DMS 273 treated with DMSO at 0.1 percent for 48 hours (cell line): ENCODE measurements at regions not wholly inside any gene's neighbourhood (a gene's known extent, or its start where the extent isn't known, plus 50 kb on each side); places are given as distances from the start of the nearest gene placed in this dataset.
A peak's percentile ranks its signal among the peaks of the same experiment; 100 is the strongest.
"Not testable (repeated sequence)": the region's sequence is repeated elsewhere in the genome, so short reads cannot be mapped to it uniquely, and the experiment has no call there.

ENCODE experiments used
- DNase-seq: peaks from one replicate; lab custom pipeline; 2025; lab: John Stamatoyannopoulos, UW

GRCh38 chr21:15614766-15615165 is 115.0 kb upstream of the USP25 start:
- DNase-seq = no peak

GRCh38 chr21:15616864-15617574 is 112.8 kb upstream of the USP25 start:
- no peak for DNase-seq

DNA sequence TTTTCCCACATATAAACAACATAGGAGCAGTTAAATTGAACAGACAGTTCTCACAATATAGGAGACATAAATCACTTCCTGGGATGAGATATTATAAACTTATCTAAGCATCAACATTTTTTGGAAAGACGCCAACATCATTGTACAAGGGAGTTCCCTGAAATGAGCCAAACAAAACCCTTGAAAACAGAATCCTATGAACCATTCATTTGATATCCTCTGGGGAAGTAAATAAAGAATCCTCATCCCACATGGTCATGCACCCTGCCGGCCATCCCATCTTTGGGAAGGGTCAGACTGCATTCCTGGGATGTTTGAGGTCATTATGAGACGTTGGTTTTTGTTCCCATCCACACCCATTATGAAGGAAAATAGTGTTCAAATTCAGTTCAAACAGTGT is 111.8 kb upstream of the USP25 start:
- DNase-seq = no peak

DNA sequence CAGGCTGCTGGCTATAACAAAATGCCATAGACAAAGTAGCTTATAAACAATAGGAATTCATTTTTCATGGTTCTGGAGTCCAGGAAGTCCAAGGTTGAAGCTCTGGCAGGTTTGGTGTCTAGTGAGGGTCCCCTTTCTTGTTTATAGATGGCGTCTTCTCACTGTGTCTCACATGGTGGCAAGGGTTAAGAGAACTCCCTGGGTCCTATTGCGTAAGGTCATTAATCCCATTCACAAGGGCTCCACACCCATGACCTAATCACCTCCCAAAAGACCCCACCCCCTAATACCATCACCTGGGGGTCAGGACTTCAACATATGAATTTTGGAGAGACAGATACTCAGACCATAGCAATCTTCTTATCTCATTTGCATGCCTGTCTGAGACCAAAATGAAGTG is 108.9 kb upstream of the USP25 start:
- no peak for DNase-seq

GRCh38 chr21:15624646-15625045 is 105.1 kb upstream of the USP25 start:
- DNase-seq = no peak

DNA sequence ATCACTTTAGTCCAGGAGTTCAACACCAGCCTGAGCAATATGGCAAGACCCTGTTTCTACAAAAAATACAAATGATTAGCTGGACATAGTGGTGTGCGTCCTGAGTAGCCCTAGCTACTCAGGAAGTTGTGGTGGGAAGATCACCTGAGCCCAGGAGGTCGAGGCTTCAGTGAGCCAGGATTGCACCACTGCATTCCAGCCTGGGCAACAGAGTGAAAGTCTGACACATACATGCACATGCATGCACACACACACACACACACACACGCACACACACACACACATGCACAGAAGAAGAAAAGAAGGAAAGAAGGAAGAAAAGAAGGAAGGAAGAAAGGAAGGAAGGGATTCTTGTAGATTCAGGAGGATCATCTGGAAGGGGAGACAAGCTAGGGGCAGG is 104.4 kb upstream of the USP25 start:
- DNase-seq = no peak

DNA sequence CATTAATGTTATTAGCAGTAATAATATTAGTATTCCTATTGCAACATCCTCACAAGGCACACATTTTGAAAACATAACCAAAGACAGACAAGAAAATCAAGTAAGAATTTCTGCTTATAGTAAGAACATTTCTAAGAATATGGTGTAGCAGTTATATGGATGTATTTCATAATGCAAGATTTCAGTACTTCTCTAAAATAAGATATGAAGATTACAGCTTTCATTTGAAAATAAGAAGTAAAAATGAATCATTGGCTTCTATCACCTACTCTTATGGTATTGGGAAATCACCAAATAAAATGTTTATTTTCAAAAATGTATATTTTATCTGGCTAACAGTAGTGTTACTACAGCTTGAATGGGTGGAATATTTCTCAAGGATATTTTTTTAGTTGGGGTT is 103.8 kb upstream of the USP25 start:
- no peak for DNase-seq

- no peak for DNase-seq
Observed at GRCh38 chr21:15627011-15627410, 102.8 kb upstream of the USP25 start.

DNA sequence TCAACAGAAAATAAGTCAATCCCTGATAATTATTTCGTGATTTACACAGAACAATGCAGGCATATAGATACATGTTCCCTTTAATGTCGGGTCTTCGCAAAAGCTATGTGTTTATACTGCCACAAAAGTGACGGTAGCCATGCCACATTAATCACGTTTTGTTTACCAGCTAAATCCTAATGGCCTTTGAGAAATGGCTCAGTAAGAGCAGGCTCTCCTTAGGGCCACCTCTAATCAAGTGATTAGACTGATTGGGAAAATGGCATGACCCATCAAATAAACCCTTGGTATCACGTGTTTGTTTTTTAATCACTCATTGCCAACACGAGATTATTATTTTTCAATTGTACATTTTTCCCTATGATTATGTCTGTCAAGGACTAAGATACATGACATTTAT is 102.0 kb upstream of the USP25 start:
- no peak for DNase-seq

DNA sequence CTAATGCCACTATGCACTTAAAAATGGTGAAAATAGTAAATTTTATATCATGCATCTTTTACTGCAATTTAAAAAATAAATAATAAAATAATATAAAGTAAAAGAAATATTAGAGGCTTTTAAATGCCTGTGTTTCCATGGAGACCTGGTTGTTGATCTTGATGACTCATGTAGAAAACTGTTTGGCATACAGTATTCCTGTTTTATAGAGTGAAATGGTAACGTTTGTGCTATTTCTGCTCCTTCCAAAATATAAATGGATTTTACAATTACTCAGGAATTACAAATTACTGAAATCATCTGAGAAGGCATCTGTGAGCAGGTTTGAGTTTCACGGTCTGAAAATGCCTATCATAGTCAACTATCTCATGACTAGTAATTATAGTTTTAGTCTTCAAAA is 98.4 kb upstream of the USP25 start:
- no peak for DNase-seq

DNA sequence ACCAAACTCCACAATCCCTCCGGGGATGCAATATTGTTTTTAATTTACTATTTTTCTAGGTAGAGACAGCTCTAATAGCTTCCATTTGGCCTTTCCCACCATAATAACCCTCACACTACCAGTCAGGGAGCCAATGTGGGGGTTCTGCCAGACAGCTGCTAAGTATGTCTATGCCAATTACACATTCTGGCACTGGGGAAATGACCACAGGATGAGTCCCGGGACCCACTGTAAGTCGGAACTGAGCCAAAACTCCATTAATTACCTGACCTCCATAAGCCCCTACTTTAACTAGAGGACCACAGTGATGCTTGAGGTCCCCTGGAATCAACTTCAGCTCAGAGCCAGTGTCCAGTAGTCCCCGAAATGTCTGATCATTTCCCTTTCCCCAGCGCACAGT is 95.2 kb upstream of the USP25 start:
- DNase-seq = not testable (repeated sequence)

GRCh38 chr21:15638856-15639549 is 90.8 kb upstream of the USP25 start:
- DNase-seq = no peak

DNA sequence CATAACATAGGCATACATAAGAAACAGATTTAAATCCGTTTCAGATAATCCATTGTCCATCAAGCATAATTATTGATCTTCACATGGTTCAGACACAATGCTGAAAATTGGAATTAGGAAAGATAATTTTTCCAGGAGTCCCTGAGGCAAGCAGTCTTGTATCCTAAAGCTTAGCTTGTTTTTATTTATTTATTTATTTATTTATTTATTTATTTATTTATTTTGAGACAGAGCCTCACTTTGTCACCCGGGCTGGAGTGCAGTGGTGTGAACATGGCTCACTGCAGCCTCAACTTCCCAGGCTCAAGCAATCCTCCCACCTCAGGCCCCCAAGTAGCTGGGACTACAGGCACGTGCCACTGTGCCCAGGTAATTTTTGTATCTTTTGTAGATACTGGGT is 89.7 kb upstream of the USP25 start:
- not testable (repeated sequence) for DNase-seq

DNA sequence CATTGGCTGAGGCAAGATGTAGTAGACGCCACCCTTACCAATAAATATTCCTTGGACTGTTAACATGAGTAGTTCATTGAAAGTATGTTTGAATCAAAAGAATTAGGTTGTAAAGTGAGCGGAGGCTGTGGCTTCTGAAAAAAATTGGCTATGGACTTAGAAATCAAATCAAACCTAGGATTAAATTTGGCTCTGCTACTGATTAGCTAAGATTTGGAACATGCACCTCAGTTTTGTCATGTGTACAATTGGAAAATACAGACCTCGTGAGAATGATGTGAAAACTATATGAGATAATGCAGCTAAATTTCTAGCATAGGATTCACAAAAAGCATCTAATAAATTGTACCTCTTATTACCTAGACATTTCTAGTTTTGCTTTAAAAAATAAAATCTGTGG is 85.3 kb upstream of the USP25 start:
- no peak for DNase-seq

- no peak for DNase-seq
Observed at GRCh38 chr21:15645830-15646229, 84.0 kb upstream of the USP25 start.

DNA sequence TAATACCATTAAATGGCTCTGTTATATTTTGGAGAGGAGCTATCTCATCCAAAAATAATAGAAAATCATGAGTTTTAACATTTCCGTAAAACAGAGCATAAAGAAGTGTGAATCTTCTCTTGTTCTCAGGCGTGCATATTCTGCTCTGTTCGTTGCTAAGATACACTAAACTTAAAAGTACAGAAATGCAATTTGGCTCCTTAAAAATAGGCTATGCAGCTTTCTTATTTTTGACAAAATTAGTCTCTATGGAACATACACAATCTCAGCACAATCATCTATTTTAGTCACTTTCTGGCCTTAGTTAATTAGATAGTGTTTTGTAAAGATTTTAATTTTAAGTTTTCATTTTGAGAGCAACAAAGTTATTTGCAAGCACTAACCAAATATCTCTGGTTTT is 79.0 kb upstream of the USP25 start:
- no peak for DNase-seq

- DNase-seq = no peak
Observed at GRCh38 chr21:15651172-15651571, 78.6 kb upstream of the USP25 start.

GRCh38 chr21:15653710-15654109 is 76.1 kb upstream of the USP25 start:
- peak; percentile 66 for DNase-seq

DNA sequence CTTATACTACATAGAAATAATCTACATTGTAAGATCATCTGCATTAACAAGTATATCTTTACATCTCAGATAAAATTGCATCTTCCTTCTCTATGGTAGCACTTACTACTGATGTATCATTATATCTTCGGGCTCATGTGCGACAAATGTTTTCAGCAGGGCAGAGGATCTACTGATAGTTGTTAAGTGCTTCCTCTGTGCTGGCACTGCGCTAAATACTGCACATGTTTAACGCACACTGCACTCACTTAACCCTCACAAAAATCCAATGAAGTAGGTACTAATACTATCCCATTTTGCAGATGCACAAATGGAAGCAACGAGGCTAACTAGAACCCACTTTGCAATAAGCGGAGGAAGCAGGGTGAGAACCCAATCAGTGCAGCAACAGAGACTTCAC is 75.6 kb upstream of the USP25 start:
- no peak for DNase-seq

- no peak for DNase-seq
Observed at GRCh38 chr21:15659753-15660422, 69.9 kb upstream of the USP25 start.

GRCh38 chr21:15660423-15660804 is 69.4 kb upstream of the USP25 start:
- no peak for DNase-seq

- DNase-seq = no peak
Observed at GRCh38 chr21:15667010-15667409, 62.8 kb upstream of the USP25 start.

GRCh38 chr21:15667819-15668218 is 62.0 kb upstream of the USP25 start:
- no peak for DNase-seq
